Activated CD4-positive, alpha-beta memory T cell treated with anti-CD3 and anti-CD28 coated beads, Interleukin-2, amount 10 ng/mL, durations not matched to agents 7 days and 5 days (primary cell): ENCODE measurements at regions not wholly inside any gene's neighbourhood (a gene's known extent, or its start where the extent isn't known, plus 50 kb on each side); places are given as distances from the start of the nearest gene placed in this dataset.

Experiments
- CTCF ChIA-PET: fragments of 350-600 bp; sonication (Branson Sonifier 250); formaldehyde crosslinking; loops from one replicate; lab custom pipeline; 2021; ENCODE audit warnings: antibody characterized with exemption, inconsistent platforms; lab: Charles Lee
- POLR2A ChIA-PET: fragments of 350-600 bp; sonication (Branson Sonifier 250); formaldehyde crosslinking; loops from one replicate; lab custom pipeline; 2021; ENCODE audit warnings: antibody characterized with exemption; lab: Charles Lee
- DNase-seq: peaks from one replicate; pipeline ENCODE4 v3.0.0-alpha.2; 2020
- H3K27ac Mint-ChIP-seq: one replicate; pipeline ENCODE4 v1.8.0; 2021; ENCODE audit warnings: mild to moderate bottlenecking, mixed read lengths
- H3K27me3 Mint-ChIP-seq: one replicate; pipeline ENCODE4 v1.8.0; 2021; ENCODE audit warnings: mixed read lengths
- H3K36me3 Mint-ChIP-seq: one replicate; pipeline ENCODE4 v1.8.0; 2021; ENCODE audit warnings: low read depth, mixed read lengths
- H3K4me1 Mint-ChIP-seq: one replicate; pipeline ENCODE4 v1.8.0; 2021; ENCODE audit warnings: mixed read lengths
- H3K4me3 Mint-ChIP-seq: one replicate; pipeline ENCODE4 v1.8.0; 2021; ENCODE audit warnings: mild to moderate bottlenecking, mixed read lengths
- H3K9me3 Mint-ChIP-seq: one replicate; pipeline ENCODE4 v1.8.0; 2021; ENCODE audit warnings: mixed read lengths

DNA sequence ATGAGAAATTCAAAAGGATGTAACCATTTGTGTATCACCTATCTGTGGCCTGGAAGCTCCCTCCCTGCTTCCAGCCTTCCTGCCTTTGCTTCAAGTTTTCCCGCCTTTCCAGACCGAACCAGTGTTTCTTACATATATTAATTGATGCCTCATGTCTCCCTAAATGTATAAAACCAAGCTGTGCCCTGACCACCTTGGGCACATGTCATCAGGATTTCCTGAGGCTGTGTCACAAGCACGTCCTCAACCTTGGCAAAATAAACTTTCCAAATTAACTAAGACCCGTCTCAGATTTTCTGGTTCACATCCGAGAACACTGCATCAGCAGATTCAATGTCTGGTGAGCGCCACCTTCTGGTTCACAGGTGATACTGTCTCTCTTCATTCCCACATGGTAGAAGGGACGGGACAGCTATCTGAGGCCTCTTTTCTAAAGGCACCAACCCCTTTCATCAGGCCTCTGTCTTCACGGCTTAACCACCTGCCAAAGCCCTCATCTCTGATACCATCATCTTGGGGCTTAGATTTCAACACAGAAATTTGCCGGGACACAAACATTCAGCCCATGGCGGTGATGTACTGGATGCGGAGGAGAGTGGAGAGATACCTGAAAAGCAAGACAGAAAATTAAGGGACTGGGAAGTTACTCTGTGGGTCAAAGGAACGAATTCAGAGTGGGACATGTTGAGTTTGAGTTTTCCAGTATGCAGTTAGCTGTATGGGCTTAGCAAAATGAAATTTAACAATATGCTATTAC lies 58.7 kb upstream of the PABPC3 start:
- DNase-seq: peak; percentile 59
- Mint-ChIP-seq H3K36me3 (no peaks in the 10 kb centered on the region), H3K27ac (no peak overlapping the region), H3K9me3 (no peaks in the 10 kb centered on the region), H3K4me1 (no peaks in the 10 kb centered on the region), H3K27me3 (peaks cover 41% of the 10 kb centered on the region), H3K4me3 (no peak overlapping the region)
- ChIA-PET POLR2A (no interaction called here), CTCF (interaction anchor here (0.6 to 1.7 kb wide), 8 partner anchors 13 to 342 kb away, joined by 3 to 26 read pairs (median 3); no protein-coding TSS in a partner anchor)

- POLR2A ChIA-PET: no interaction called here
- peaks cover 2% of the 10 kb centered on the region for H3K4me1 Mint-ChIP-seq
- no peak overlapping the region for H3K4me3 Mint-ChIP-seq
- CTCF ChIA-PET: no interaction called here
- no peaks in the 10 kb centered on the region for H3K9me3 Mint-ChIP-seq
- H3K36me3 Mint-ChIP-seq: no peaks in the 10 kb centered on the region
- H3K27ac Mint-ChIP-seq: no peak overlapping the region
- peaks cover 56% of the 10 kb centered on the region for H3K27me3 Mint-ChIP-seq
- no peak for DNase-seq
Observed at GRCh38 chr13:25042151-25042865, 53.6 kb upstream of the PABPC3 start.

DNA sequence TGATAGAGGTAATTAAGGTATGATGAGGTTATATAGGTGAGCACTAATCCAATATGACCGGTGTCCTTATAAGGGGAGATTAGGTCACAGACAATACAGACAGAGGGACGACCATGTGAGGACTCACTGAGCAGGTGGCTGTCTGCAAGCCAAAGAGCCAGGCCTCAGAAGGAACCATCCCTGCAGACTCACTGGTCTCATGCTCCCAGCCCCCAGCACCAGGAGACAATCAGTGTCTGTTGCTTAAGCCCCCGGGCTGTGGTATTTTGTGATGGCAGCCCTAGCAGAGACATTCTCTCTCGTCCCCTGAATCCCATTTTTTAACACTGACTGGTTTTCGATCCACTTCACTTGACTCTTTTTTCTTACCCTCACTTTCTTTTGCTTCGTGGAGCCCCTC lies 51.9 kb upstream of the PABPC3 start:
- Mint-ChIP-seq H3K36me3 (no peaks in the 10 kb centered on the region), H3K4me1 (peaks cover 4% of the 10 kb centered on the region), H3K27ac (no peak overlapping the region), H3K27me3 (peaks cover 63% of the 10 kb centered on the region), H3K9me3 (no peaks in the 10 kb centered on the region), H3K4me3 (no peak overlapping the region)
- DNase-seq: no peak
- ChIA-PET CTCF (interaction anchor here (0.7 kb wide), 1 partner anchor 27 kb away, joined by 4 read pairs; no protein-coding TSS in a partner anchor), POLR2A (no interaction called here)
